Activated T-cell treated with anti-CD3 and anti-CD28 coated beads, Interleukin-2, amount 50 U/mL, for 4 hours (primary cell): ENCODE measurements at regions not wholly inside any gene's neighbourhood (a gene's known extent, or its start where the extent isn't known, plus 50 kb on each side); places are given as distances from the start of the nearest gene placed in this dataset.

Source experiments
- ATAC-seq, 2 donors: fragments of 200-7000 bp; cut with Tn5 transposase; one replicate each; pipeline ENCODE4 v1.10.0; 2021
- DNase-seq: peaks from one replicate; pipeline ENCODE4 v3.0.0-alpha.2; 2020
- H3K27me3 Mint-ChIP-seq: one replicate; pipeline ENCODE4 v1.8.0; 2021; ENCODE audit warnings: low read depth, mixed read lengths
- H3K36me3 Mint-ChIP-seq: one replicate; pipeline ENCODE4 v1.8.0; 2022; ENCODE audit warnings: mixed read lengths; ENCODE audit not compliant: insufficient read depth
- H3K4me1 Mint-ChIP-seq: one replicate; pipeline ENCODE4 v1.8.0; 2021; ENCODE audit warnings: low read depth, mixed read lengths
- H3K4me3 Mint-ChIP-seq: one replicate; pipeline ENCODE4 v1.8.0; 2021; ENCODE audit warnings: mild to moderate bottlenecking, moderate library complexity, mixed read lengths
- H3K9me3 Mint-ChIP-seq: one replicate; pipeline ENCODE4 v1.8.0; 2021; ENCODE audit warnings: mixed read lengths

GRCh38 chr21:35896060-35896459 lies 164.3 kb downstream of the SETD4 start:
- Mint-ChIP-seq H3K36me3 (no peaks in the 10 kb centered on the region), H3K27me3 (peaks cover 10% of the 10 kb centered on the region), H3K4me3 (no peak overlapping the region), H3K4me1 (no peaks in the 10 kb centered on the region), H3K9me3 (no peaks in the 10 kb centered on the region)
- no peak for ATAC-seq
- DNase-seq, result no peak

GRCh38 chr21:35895598-35895997 lies 164.7 kb downstream of the SETD4 start:
- H3K27me3 Mint-ChIP-seq, result peaks cover 10% of the 10 kb centered on the region
- H3K4me3 Mint-ChIP-seq, result no peak overlapping the region
- H3K36me3 Mint-ChIP-seq, result no peaks in the 10 kb centered on the region
- DNase-seq (no peak), ATAC-seq (no peak)
- no peaks in the 10 kb centered on the region for H3K4me1 Mint-ChIP-seq
- H3K9me3 Mint-ChIP-seq, result no peaks in the 10 kb centered on the region

DNA sequence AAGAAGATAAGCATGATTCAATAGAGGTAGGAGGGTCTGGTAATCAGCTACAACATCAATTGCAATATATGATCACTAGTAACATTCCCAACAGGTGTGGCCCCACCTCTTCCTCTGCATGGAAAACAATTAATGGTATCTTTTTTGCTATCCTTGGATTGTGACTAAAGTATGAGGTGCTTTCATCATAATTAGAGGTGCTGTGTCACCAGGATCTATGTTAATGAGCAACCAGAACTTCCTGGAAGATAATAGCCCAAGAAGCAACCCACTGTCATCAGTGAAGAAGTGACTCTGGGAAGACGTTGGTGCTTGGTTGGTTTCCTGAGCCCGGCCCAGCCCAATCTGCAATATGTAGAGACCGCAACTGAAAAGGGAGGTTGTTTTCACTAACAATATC lies 167.2 kb downstream of the SETD4 start:
- H3K36me3 Mint-ChIP-seq, result no peaks in the 10 kb centered on the region
- no peak for ATAC-seq
- no peaks in the 10 kb centered on the region for H3K9me3 Mint-ChIP-seq
- no peak overlapping the region for H3K4me3 Mint-ChIP-seq
- H3K27me3 Mint-ChIP-seq, result peaks cover 10% of the 10 kb centered on the region
- no peaks in the 10 kb centered on the region for H3K4me1 Mint-ChIP-seq
- no peak for DNase-seq

DNA sequence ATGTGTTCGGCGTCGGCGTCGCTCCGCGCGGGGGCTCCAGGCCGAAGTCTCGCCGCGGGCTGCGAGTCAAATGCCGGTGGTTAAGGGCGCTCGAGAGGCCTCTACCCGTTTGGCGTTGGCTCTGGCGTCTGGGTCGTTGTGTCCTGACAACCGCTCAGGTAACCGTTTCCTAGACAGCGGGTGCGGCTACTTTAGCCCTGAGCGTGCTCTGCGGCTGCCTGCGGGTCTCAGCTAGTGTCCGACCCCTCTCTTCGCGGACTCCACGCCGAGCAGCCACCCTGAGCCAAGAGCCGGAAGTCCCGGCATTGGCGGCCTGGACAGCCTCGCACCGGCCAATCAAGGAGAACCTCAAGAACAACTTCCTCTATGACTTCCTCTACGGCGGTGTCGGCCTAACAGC lies 173.4 kb downstream of the SETD4 start:
- Mint-ChIP-seq H3K9me3 (no peaks in the 10 kb centered on the region), H3K36me3 (no peaks in the 10 kb centered on the region)
- ATAC-seq, result no peak

DNA sequence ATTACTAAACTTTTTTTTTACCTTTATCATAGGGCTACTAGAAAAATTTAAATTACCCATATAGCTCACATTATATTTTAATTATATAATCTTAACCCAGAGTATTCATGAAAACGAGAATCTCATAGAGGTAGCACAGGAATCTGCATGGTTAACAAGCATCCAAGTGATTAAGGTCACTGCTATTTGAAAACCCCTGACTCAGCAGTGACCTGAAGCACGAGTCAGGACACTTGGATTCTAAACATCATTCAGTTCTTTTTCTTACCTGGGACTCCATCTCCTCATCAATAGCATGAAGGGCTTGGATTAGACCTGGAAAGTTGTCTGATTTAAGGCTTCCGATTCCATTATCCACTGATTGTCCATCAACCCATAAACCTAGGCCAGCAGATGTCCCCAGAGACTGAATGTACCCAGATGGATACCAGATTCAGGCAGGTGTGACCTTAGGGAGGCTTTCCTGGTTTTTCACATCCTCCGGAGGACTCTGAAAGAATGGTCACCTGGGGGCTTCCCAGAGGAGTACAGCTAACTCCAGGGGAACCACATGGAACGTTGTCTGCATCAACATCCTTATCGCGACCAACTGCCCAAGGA lies 174.3 kb downstream of the SETD4 start:
- H3K27me3 Mint-ChIP-seq, result peaks cover 24% of the 10 kb centered on the region
- DNase-seq (no peak), ATAC-seq (no peak)
- no peaks in the 10 kb centered on the region for H3K9me3 Mint-ChIP-seq
- H3K4me1 Mint-ChIP-seq, result no peaks in the 10 kb centered on the region
- H3K36me3 Mint-ChIP-seq, result no peaks in the 10 kb centered on the region
- no peak overlapping the region for H3K4me3 Mint-ChIP-seq

More for the DNA sequence above, 173.4 kb downstream of the SETD4 start:
- DNase-seq, result no peak
- Mint-ChIP-seq H3K4me3 (no peak overlapping the region), H3K4me1 (no peaks in the 10 kb centered on the region), H3K27me3 (peaks cover 20% of the 10 kb centered on the region)

DNA sequence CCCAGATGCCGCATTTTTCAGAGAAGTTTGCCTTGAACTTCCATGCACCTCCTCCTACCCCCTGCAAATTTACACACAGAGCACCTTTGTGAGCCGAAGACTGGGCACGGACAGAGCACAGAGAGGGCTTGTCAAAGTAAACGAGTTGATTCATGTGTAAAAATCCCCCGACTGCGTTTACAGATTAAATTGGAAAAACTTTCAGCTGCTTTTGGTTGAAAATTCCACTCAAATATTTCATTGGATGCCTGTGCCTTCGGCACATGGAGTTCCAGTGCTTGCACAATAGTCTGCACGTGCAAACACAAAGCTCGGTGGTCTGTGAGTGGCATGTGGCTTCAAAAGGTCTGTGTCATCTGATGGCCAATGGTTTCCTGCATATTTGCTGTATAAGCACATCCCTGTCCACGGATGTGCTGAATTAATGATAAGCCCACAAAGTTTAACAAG lies 177.5 kb downstream of the SETD4 start:
- H3K9me3 Mint-ChIP-seq, result no peaks in the 10 kb centered on the region
- DNase-seq (no peak), ATAC-seq (no peak)
- H3K4me1 Mint-ChIP-seq, result no peaks in the 10 kb centered on the region
- H3K36me3 Mint-ChIP-seq, result no peaks in the 10 kb centered on the region
- H3K4me3 Mint-ChIP-seq, result no peak overlapping the region
- H3K27me3 Mint-ChIP-seq, result peaks cover 28% of the 10 kb centered on the region

GRCh38 chr21:35873441-35873840 lies 186.9 kb downstream of the SETD4 start:
- H3K9me3 Mint-ChIP-seq, result peaks cover 8% of the 10 kb centered on the region
- peaks cover 8% of the 10 kb centered on the region for H3K27me3 Mint-ChIP-seq
- H3K4me3 Mint-ChIP-seq, result no peak overlapping the region
- DNase-seq, result no peak
- no peak for ATAC-seq
- H3K36me3 Mint-ChIP-seq, result no peaks in the 10 kb centered on the region
- no peaks in the 10 kb centered on the region for H3K4me1 Mint-ChIP-seq

DNA sequence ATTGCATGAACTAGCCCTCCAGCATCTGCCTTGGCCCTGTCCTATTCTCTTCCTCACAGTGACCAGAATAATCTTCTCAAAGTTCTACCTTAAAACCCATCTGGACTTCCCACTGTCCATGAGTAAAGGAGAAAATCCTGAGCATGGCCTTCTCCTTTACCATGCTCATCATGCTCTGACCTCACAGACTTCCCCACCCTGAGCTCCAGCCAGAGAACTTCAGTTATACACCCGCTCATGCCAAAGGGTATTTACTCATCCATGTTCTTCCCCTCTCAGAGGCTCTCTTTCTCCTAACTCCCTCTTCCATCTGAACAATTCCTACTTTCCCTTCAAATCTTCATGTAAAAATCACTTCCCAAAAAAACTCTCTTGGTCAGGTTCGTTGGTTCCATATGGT lies 188.4 kb downstream of the SETD4 start:
- H3K4me3 Mint-ChIP-seq, result no peak overlapping the region
- ATAC-seq, result no peak
- peaks cover 9% of the 10 kb centered on the region for H3K9me3 Mint-ChIP-seq
- H3K27me3 Mint-ChIP-seq, result peaks cover 10% of the 10 kb centered on the region
- no peak for DNase-seq
- no peaks in the 10 kb centered on the region for H3K36me3 Mint-ChIP-seq
- no peaks in the 10 kb centered on the region for H3K4me1 Mint-ChIP-seq

DNA sequence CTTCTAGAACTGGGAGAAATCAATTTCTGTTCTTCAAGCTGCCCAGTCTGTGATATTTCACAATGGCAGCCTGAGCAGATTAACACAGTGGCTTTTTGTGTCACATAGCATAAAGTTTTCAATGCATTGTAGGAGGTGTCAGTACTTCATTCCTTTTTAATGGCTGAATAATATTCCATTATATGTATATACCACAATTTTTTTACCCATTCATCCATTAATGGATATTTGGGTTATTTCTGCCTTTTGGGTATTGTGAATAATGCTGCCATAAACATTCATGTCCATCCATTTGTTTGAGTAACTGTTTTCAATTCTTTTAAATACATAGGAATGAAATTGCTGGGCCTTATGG lies 191.5 kb downstream of the SETD4 start:
- Mint-ChIP-seq H3K27me3 (peaks cover 4% of the 10 kb centered on the region), H3K4me3 (no peak overlapping the region), H3K4me1 (no peaks in the 10 kb centered on the region), H3K36me3 (no peaks in the 10 kb centered on the region), H3K9me3 (peaks cover 5% of the 10 kb centered on the region)
- DNase-seq (no peak), ATAC-seq (no peak)

GRCh38 chr21:35868005-35868868 lies 192.1 kb downstream of the SETD4 start:
- Mint-ChIP-seq H3K4me1 (no peaks in the 10 kb centered on the region), H3K4me3 (no peak overlapping the region), H3K36me3 (no peaks in the 10 kb centered on the region), H3K9me3 (peaks cover 5% of the 10 kb centered on the region), H3K27me3 (peaks cover 4% of the 10 kb centered on the region)
- ATAC-seq (no peak), DNase-seq (no peak)

DNA sequence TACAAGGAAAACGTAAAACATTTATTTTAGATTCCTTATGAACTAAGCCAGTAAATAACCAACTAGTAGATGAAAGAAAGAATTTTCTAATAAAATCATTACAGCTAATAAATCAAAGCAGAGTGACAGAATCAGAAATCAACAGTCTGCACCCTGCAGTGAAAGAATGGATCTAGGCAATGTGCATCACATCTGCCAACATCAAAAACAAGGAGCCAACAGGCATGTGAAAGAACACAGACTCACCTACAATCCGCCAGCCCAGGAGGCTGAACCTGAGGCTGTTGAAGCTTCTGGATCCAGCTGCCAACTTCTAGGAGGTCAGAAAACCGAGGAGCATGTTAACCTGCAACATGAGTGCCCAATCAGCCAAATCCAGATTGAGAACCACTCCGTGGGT lies 196.3 kb downstream of the SETD4 start:
- H3K27me3 Mint-ChIP-seq, result peaks cover 16% of the 10 kb centered on the region
- H3K36me3 Mint-ChIP-seq, result no peaks in the 10 kb centered on the region
- H3K4me1 Mint-ChIP-seq, result no peaks in the 10 kb centered on the region
- no peak for ATAC-seq
- no peak for DNase-seq
- no peak overlapping the region for H3K4me3 Mint-ChIP-seq
- peaks cover 5% of the 10 kb centered on the region for H3K9me3 Mint-ChIP-seq

DNA sequence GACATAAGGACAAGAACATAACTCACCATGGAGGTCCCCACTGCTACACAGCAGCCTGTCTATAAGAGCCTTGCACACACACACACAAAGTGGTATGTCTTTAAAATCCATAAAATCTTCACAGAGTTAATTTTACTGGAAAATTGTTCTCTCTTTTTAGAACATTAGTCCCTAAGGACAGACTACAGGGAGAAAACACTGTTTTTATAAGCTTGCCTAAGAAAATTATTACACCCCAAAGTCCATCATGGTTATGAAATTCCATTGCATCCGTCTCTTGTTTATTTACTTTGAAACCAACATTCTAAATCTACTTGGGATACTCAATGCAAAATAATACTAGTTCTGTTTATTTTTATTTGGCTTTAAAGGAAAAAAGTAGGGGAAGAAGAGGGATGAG lies 197.4 kb downstream of the SETD4 start:
- Mint-ChIP-seq H3K4me1 (no peaks in the 10 kb centered on the region), H3K27me3 (peaks cover 23% of the 10 kb centered on the region), H3K9me3 (no peaks in the 10 kb centered on the region), H3K4me3 (no peak overlapping the region), H3K36me3 (no peaks in the 10 kb centered on the region)
- DNase-seq, result no peak
- no peak for ATAC-seq

DNA sequence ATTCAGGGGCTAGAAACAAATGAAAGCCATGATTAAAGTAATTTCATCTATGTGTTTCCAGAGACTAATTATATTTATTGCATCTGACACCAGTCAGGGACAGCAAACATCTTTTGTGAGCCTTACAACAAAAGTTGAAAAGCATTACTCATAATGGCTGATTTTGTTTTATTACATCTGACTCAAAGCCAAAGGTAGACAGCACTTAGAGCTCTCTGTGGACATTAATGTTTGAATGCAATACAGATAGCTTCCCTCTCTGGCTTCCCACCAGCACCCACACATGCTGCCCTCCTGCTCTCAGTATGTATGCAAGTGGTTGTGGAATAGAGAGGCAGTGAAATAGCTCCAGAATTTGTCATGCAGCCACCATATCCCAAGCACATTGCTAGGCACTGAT lies 198.7 kb downstream of the SETD4 start:
- Mint-ChIP-seq H3K4me1 (no peaks in the 10 kb centered on the region), H3K4me3 (no peak overlapping the region), H3K9me3 (no peaks in the 10 kb centered on the region), H3K27me3 (peaks cover 21% of the 10 kb centered on the region), H3K36me3 (no peaks in the 10 kb centered on the region)
- ATAC-seq (no peak), DNase-seq (no peak)

DNA sequence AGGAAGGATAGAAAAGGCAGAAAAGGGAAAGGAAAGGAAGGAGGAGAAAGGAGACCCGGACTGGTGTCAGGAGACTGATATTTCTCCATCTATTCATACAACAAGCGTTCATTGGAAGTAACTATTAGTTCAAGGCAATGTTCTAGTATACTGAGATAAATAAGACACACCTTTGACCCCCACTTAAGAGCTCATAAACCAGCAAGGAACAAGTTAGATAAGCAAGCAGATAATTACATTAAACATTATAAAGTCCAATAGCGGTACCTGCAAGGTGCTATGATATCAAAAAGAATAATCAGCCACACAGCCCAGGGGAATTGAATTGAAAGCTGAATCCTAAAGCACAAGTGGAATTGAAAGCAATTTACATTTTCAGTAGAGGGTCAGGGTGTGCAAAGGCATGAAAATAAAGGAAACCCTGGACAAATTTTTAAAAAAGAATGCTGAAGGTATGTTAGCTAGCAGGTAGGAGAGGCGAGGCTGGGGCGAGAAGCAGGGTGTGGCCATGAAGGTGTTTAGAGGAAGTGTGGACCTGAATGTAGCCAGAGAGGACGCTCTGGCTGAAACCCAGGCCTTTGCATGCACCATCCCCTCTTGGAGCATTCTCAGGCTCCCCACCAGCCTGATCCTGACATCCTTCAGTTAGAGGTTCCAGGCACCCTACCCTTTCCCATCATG lies 200.0 kb downstream of the SETD4 start:
- Mint-ChIP-seq H3K9me3 (no peaks in the 10 kb centered on the region), H3K27me3 (peaks cover 23% of the 10 kb centered on the region), H3K4me1 (no peaks in the 10 kb centered on the region), H3K4me3 (no peak overlapping the region), H3K36me3 (no peaks in the 10 kb centered on the region)
- ATAC-seq (no peak), DNase-seq (no peak)

DNA sequence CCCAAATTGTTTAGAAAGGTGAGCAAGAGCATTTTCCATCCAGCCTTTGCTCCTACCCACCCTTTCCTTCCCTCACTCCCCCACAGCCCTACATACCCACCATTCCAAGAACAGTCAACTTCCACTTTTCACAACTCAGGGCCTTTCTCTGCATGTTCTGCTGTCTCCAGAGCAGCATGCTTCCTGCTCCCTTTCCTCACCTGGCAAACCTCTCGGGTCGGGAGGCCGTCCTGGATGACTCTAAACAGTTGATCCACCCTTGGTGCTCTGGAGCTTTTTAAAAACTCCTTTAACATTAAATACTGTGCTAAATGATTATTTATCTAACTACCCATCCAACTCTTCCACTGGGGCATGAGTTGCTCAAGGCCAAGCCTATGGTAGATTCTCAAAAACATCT lies 200.6 kb downstream of the SETD4 start:
- Mint-ChIP-seq H3K27me3 (peaks cover 22% of the 10 kb centered on the region), H3K9me3 (no peaks in the 10 kb centered on the region), H3K36me3 (no peaks in the 10 kb centered on the region), H3K4me3 (no peak overlapping the region), H3K4me1 (no peaks in the 10 kb centered on the region)
- ATAC-seq, result no peak
- DNase-seq, result no peak
